ENCODE measurements at regions not wholly inside any gene's neighbourhood (a gene's known extent, or its start where the extent isn't known, plus 50 kb on each side); places are given as distances from the start of the nearest gene placed in this dataset.

GRCh38 chr4:122531514-122531913 lies 75.0 kb upstream of the IL2 start:
- ATAC-seq (ENCODE audit: low read depth) (no peak), DNase-seq (ENCODE audit: low spot score in 2 of 2) (no peak)
- Mint-ChIP-seq H3K36me3 (no peaks in the 10 kb centered on the region), H3K9me3 (no peaks in the 10 kb centered on the region), H3K27me3 (peaks cover 3% of the 10 kb centered on the region), H3K4me3 (no peak overlapping the region), H3K4me1 (no peaks in the 10 kb centered on the region), H3K27ac (no peak overlapping the region)

GRCh38 chr4:122531038-122531437 lies 74.5 kb upstream of the IL2 start:
- Mint-ChIP-seq H3K9me3 (no peaks in the 10 kb centered on the region), H3K4me1 (no peaks in the 10 kb centered on the region), H3K36me3 (no peaks in the 10 kb centered on the region), H3K27me3 (peaks cover 3% of the 10 kb centered on the region), H3K4me3 (no peak overlapping the region), H3K27ac (no peak overlapping the region)
- DNase-seq (ENCODE audit: low spot score in 2 of 2) (no peak), ATAC-seq (ENCODE audit: low read depth) (no peak)

GRCh38 chr4:122528879-122529278 lies 72.4 kb upstream of the IL2 start:
- Mint-ChIP-seq H3K9me3 (peaks cover 3% of the 10 kb centered on the region), H3K4me3 (no peak overlapping the region)
- no peak for DNase-seq (ENCODE audit: low spot score in 2 of 2)

GRCh38 chr4:122525865-122526264 lies 69.3 kb upstream of the IL2 start:
- peaks cover 1% of the 10 kb centered on the region for H3K36me3 Mint-ChIP-seq
- ATAC-seq (ENCODE audit: low read depth): no peak
- no peak overlapping the region for H3K27ac Mint-ChIP-seq
- peaks cover 7% of the 10 kb centered on the region for H3K9me3 Mint-ChIP-seq
- H3K4me3 Mint-ChIP-seq: no peak overlapping the region
- DNase-seq (ENCODE audit: low spot score in 2 of 2): no peak
- no peaks in the 10 kb centered on the region for H3K4me1 Mint-ChIP-seq
- H3K27me3 Mint-ChIP-seq: peaks cover 6% of the 10 kb centered on the region

More at GRCh38 chr4:122528879-122529278, 72.4 kb upstream of the IL2 start:
- no peak for ATAC-seq (ENCODE audit: low read depth)
- Mint-ChIP-seq H3K27ac (no peak overlapping the region), H3K4me1 (no peaks in the 10 kb centered on the region), H3K27me3 (peaks cover 3% of the 10 kb centered on the region), H3K36me3 (no peaks in the 10 kb centered on the region)

- Mint-ChIP-seq H3K9me3 (peaks cover 7% of the 10 kb centered on the region), H3K27me3 (peaks cover 4% of the 10 kb centered on the region), H3K27ac (no peak overlapping the region), H3K36me3 (peaks cover 1% of the 10 kb centered on the region), H3K4me3 (no peak overlapping the region), H3K4me1 (no peaks in the 10 kb centered on the region)
- ATAC-seq (ENCODE audit: low read depth): no peak
- DNase-seq (ENCODE audit: low spot score in 2 of 2): no peak
Measured at GRCh38 chr4:122524176-122524575, 67.7 kb upstream of the IL2 start.

- peaks cover 1% of the 10 kb centered on the region for H3K36me3 Mint-ChIP-seq
- ATAC-seq (ENCODE audit: low read depth): no peak
Measured at GRCh38 chr4:122522944-122523343, 66.4 kb upstream of the IL2 start.

GRCh38 chr4:122517345-122517744 lies 60.8 kb upstream of the IL2 start:
- no peak overlapping the region for H3K4me3 Mint-ChIP-seq
- ATAC-seq (ENCODE audit: low read depth): no peak
- no peak for DNase-seq (ENCODE audit: low spot score in 2 of 2)
- no peak overlapping the region for H3K27ac Mint-ChIP-seq
- no peaks in the 10 kb centered on the region for H3K4me1 Mint-ChIP-seq
- H3K9me3 Mint-ChIP-seq: peaks cover 2% of the 10 kb centered on the region
- no peaks in the 10 kb centered on the region for H3K36me3 Mint-ChIP-seq
- H3K27me3 Mint-ChIP-seq: peaks cover 2% of the 10 kb centered on the region

More at GRCh38 chr4:122522944-122523343, 66.4 kb upstream of the IL2 start:
- Mint-ChIP-seq H3K4me3 (no peak overlapping the region), H3K4me1 (no peaks in the 10 kb centered on the region), H3K9me3 (peaks cover 7% of the 10 kb centered on the region), H3K27ac (no peak overlapping the region), H3K27me3 (peaks cover 4% of the 10 kb centered on the region)
- no peak for DNase-seq (ENCODE audit: low spot score in 2 of 2)

GRCh38 chr4:122516376-122516775 lies 59.9 kb upstream of the IL2 start:
- H3K36me3 Mint-ChIP-seq: no peaks in the 10 kb centered on the region

GRCh38 chr4:122514671-122515070 lies 58.1 kb upstream of the IL2 start:
- H3K36me3 Mint-ChIP-seq: no peaks in the 10 kb centered on the region

More at GRCh38 chr4:122516376-122516775, 59.9 kb upstream of the IL2 start:
- ATAC-seq (ENCODE audit: low read depth) (no peak), DNase-seq (ENCODE audit: low spot score in 2 of 2) (no peak)
- Mint-ChIP-seq H3K27ac (no peak overlapping the region), H3K4me1 (no peaks in the 10 kb centered on the region), H3K27me3 (peaks cover 3% of the 10 kb centered on the region), H3K4me3 (no peak overlapping the region), H3K9me3 (peaks cover under 1% of the 10 kb centered on the region)

GRCh38 chr4:122512430-122512829 lies 55.9 kb upstream of the IL2 start:
- Mint-ChIP-seq H3K4me1 (no peaks in the 10 kb centered on the region), H3K4me3 (no peak overlapping the region)

More at GRCh38 chr4:122514671-122515070, 58.1 kb upstream of the IL2 start:
- no peaks in the 10 kb centered on the region for H3K4me1 Mint-ChIP-seq
- no peaks in the 10 kb centered on the region for H3K9me3 Mint-ChIP-seq
- no peak for ATAC-seq (ENCODE audit: low read depth)
- no peak overlapping the region for H3K4me3 Mint-ChIP-seq
- peaks cover 3% of the 10 kb centered on the region for H3K27me3 Mint-ChIP-seq
- no peak for DNase-seq (ENCODE audit: low spot score in 2 of 2)
- no peak overlapping the region for H3K27ac Mint-ChIP-seq

GRCh38 chr4:122508083-122508482 lies 51.6 kb upstream of the IL2 start:
- no peaks in the 10 kb centered on the region for H3K36me3 Mint-ChIP-seq
- H3K4me3 Mint-ChIP-seq: no peak overlapping the region
- peaks cover 3% of the 10 kb centered on the region for H3K27me3 Mint-ChIP-seq
- no peak overlapping the region for H3K27ac Mint-ChIP-seq
- no peaks in the 10 kb centered on the region for H3K9me3 Mint-ChIP-seq
- DNase-seq (ENCODE audit: low spot score in 2 of 2): no peak
- H3K4me1 Mint-ChIP-seq: no peaks in the 10 kb centered on the region
- no peak for ATAC-seq (ENCODE audit: low read depth)

More at GRCh38 chr4:122512430-122512829, 55.9 kb upstream of the IL2 start:
- Mint-ChIP-seq H3K9me3 (no peaks in the 10 kb centered on the region), H3K27me3 (peaks cover 3% of the 10 kb centered on the region), H3K36me3 (no peaks in the 10 kb centered on the region), H3K27ac (no peak overlapping the region)
- ATAC-seq (ENCODE audit: low read depth) (no peak), DNase-seq (ENCODE audit: low spot score in 2 of 2) (no peak)
